ENCODE measurements at regions not wholly inside any gene's neighbourhood (a gene's known extent, or its start where the extent isn't known, plus 50 kb on each side); places are given as distances from the start of the nearest gene placed in this dataset.

DNA sequence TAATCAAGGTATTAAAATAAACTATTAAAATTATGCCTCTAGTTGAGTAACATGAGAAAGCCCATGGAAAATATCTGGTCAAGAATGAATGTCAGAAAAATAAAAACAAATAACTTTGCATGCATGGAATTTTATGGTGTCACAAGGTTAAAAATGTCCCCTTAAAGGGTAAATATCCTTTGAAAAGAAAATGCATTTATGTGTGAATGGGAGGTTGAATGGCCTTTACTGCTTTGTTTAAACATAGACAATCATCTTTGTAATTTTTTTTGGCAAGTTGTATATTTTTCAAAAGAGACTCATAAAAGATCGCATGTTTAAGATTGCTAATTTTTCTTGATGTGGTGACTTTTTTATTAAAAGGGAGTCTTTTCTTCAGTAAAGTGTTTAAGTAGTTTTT, 564.2 kb downstream of the NR2F2 start:
- Histone ChIP-seq H3K36me3 (no peaks in the 10 kb centered on the region), H3K9me3 (no peaks in the 10 kb centered on the region), H3K27me3 (replicated peaks; ENCODE audit: insufficient read depth) (no peaks in the 10 kb centered on the region), H3K4me1 (replicated peaks) (no peaks in the 10 kb centered on the region), H3K4me3 (no peak overlapping the region), H3K27ac (no peak overlapping the region)
- no peak for DNase-seq (ENCODE audit: low spot score)
- intact Hi-C loops (cut with DNase I) = loop anchor here (5.0 kb wide), 1 partner anchor 537 kb away; no protein-coding TSS in a partner anchor
- TF ChIP-seq, protein P1, sequence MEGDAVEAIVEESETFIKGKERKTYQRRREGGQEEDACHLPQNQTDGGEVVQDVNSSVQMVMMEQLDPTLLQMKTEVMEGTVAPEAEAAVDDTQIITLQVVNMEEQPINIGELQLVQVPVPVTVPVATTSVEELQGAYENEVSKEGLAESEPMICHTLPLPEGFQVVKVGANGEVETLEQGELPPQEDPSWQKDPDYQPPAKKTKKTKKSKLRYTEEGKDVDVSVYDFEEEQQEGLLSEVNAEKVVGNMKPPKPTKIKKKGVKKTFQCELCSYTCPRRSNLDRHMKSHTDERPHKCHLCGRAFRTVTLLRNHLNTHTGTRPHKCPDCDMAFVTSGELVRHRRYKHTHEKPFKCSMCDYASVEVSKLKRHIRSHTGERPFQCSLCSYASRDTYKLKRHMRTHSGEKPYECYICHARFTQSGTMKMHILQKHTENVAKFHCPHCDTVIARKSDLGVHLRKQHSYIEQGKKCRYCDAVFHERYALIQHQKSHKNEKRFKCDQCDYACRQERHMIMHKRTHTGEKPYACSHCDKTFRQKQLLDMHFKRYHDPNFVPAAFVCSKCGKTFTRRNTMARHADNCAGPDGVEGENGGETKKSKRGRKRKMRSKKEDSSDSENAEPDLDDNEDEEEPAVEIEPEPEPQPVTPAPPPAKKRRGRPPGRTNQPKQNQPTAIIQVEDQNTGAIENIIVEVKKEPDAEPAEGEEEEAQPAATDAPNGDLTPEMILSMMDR (IDR thresholded peaks at IDR 0.05) = no peak
- TF ChIP-seq POLR2A (IDR thresholded peaks at IDR 0.05) (no peak), POLR2AphosphoS5 (IDR thresholded peaks at IDR 0.05) (no peak)
- WGBS = 26% methylated on average over 1 of the region's 1 CpG

DNA sequence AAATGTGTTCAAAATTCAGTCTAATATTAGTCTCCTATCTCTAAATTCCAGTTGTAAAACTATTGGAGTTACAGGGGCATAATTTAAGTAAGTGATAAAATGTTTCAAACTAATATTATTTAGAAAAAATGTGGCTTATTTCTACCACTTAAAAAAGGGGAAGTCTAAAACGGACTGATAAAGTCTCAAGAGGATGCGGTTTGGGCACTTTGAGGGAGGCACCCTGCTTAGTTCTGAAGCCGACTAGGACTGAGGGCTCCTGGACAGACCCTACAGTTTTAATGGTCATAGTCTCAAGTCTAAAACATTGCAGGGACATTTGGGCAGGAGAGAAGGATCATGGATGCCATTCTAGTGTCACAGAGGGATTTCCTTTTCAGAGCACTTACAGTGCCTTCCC, 566.3 kb downstream of the NR2F2 start:
- DNase-seq (ENCODE audit: low spot score) = no peak
- Histone ChIP-seq H3K36me3 (no peaks in the 10 kb centered on the region), H3K4me1 (replicated peaks) (no peaks in the 10 kb centered on the region), H3K4me3 (no peak overlapping the region), H3K27me3 (replicated peaks; ENCODE audit: insufficient read depth) (no peaks in the 10 kb centered on the region), H3K9me3 (no peaks in the 10 kb centered on the region), H3K27ac (no peak overlapping the region)
- WGBS = 69% methylated on average over 3 of the region's 3 CpGs
- intact Hi-C loops (cut with DNase I) = no loop called here
- no peak for TF ChIP-seq POLR2A (IDR thresholded peaks at IDR 0.05)
- TF ChIP-seq POLR2AphosphoS5 (IDR thresholded peaks at IDR 0.05) = no peak
- TF ChIP-seq, protein P1 (IDR thresholded peaks at IDR 0.05) = no peak

DNA sequence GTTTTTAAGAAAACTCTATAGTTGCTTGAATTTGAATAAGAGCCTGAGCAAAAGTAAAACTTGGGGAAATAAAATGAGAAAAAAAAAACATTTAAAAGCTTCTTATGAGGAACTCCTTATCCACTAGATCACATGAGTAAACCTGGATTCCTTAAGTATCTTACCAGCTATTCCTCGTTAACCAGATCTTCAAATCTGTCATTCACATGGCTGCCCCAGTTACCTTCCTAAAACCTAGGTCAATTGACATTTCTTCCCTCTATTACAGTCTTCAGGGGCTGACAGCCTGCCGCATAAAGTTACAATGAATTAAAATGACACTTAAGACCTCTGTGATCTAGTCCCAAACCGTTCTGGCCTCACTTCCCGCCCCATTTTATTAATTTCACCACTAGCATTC, 583.6 kb downstream of the NR2F2 start:
- no peaks in the 10 kb centered on the region for H3K4me1 ChIP-seq (replicated peaks)
- H3K27ac ChIP-seq = no peak overlapping the region
- H3K4me3 ChIP-seq = no peak overlapping the region
- intact Hi-C loops (cut with DNase I) = no loop called here
- WGBS = 81% methylated on average over 4 of the region's 4 CpGs
- no peak for DNase-seq (ENCODE audit: low spot score)
- H3K27me3 ChIP-seq (replicated peaks; ENCODE audit: insufficient read depth) = no peaks in the 10 kb centered on the region
- no peaks in the 10 kb centered on the region for H3K36me3 ChIP-seq
- no peaks in the 10 kb centered on the region for H3K9me3 ChIP-seq
- TF ChIP-seq POLR2AphosphoS5 (IDR thresholded peaks at IDR 0.05) = no peak
- no peak for TF ChIP-seq POLR2A (IDR thresholded peaks at IDR 0.05)
- TF ChIP-seq, protein P1 (IDR thresholded peaks at IDR 0.05) = no peak

DNA sequence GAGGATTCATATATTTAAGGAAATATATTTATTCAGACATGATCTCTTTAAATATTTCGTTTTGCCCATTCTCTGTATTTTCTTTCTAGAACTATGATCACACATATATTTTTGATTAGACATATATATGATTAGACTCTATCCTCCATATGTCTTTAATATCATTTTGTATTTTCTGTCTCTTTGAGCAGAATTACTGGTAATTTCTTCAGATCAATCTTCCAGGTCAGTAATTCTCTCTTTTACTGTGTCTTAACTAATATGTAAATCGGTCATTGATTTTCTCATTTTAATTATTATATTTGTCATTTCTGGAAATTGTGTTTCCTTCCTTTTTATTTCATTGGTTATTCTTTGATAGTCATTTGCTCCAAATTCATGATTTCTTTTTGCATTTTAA, 586.2 kb downstream of the NR2F2 start:
- no peak for DNase-seq (ENCODE audit: low spot score)
- H3K4me3 ChIP-seq = no peak overlapping the region
- H3K27ac ChIP-seq = no peak overlapping the region
- TF ChIP-seq POLR2AphosphoS5 (IDR thresholded peaks at IDR 0.05) (no peak), POLR2A (IDR thresholded peaks at IDR 0.05) (no peak)
- TF ChIP-seq, protein P1 (IDR thresholded peaks at IDR 0.05) = no peak
- no peaks in the 10 kb centered on the region for H3K9me3 ChIP-seq
- H3K27me3 ChIP-seq (replicated peaks; ENCODE audit: insufficient read depth) = no peaks in the 10 kb centered on the region
- H3K36me3 ChIP-seq = no peaks in the 10 kb centered on the region
- WGBS = 96% methylated on average over 2 of the region's 2 CpGs
- intact Hi-C loops (cut with DNase I) = no loop called here
- no peaks in the 10 kb centered on the region for H3K4me1 ChIP-seq (replicated peaks)

DNA sequence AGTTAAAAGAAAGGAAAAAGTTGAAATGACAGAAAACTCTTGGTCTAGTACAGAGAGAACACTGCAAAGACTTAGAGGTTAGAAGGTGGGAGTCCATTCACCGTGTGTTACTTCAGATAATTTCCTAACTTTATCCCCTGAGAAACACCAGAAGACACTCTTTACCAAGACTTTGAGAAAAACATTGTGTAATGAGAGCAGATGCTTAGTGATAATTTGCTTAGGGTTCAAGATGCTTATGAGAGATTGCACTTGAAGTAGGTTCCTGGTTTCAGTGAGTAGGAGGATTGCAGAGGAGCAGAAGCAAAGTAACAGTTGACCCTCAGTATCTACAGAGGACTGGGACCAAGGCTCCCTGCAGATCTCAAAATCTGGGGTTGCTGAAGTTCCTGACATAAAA, 594.1 kb downstream of the NR2F2 start:
- intact Hi-C loops (cut with DNase I) = no loop called here
- Histone ChIP-seq H3K4me3 (no peak overlapping the region), H3K27ac (no peak overlapping the region), H3K4me1 (replicated peaks) (no peaks in the 10 kb centered on the region), H3K27me3 (replicated peaks; ENCODE audit: insufficient read depth) (no peaks in the 10 kb centered on the region), H3K36me3 (no peaks in the 10 kb centered on the region), H3K9me3 (no peaks in the 10 kb centered on the region)
- DNase-seq (ENCODE audit: low spot score) = no peak
- WGBS = 0% methylated on average over 1 of the region's 1 CpG
- TF ChIP-seq, protein P1 (IDR thresholded peaks at IDR 0.05) = no peak
- TF ChIP-seq POLR2A (IDR thresholded peaks at IDR 0.05) (no peak), POLR2AphosphoS5 (IDR thresholded peaks at IDR 0.05) (no peak)

Data from prostate gland (tissue), 2 donors.